Bronchial epithelial cell (primary cell): ENCODE measurements at regions not wholly inside any gene's neighbourhood (a gene's known extent, or its start where the extent isn't known, plus 50 kb on each side); places are given as distances from the start of the nearest gene placed in this dataset.

Experiments
- DNase-seq: peaks from one replicate; pipeline ENCODE4 v3.0.0-alpha.2; 2010; ENCODE audit warnings: low read depth
- FAIRE-seq: peaks from 2 replicates; lab custom pipeline; 2011; peaks lifted over from hg19 to GRCh38; lab: Jason Lieb, UNC
- H3K27me3 ChIP-seq: 2 replicates; pipeline ENCODE4 v1.5.1; 2011; ENCODE audit warnings: low read length; ENCODE audit not compliant: control insufficient read depth, insufficient read depth
- H3K36me3 ChIP-seq: 2 replicates; pipeline ENCODE4 v1.5.1; 2011; ENCODE audit warnings: low read length; ENCODE audit not compliant: control insufficient read depth, insufficient read depth
- H3K4me3 ChIP-seq: 2 replicates; pipeline ENCODE4 v1.5.1; 2011; ENCODE audit warnings: mild to moderate bottlenecking, low read depth, low read length, control low read depth
- TF ChIP-seq, protein P1 (sequence below): IDR thresholded peaks from 2 replicates; pipeline ENCODE4 v1.5.1; 2011; ENCODE audit warnings: mild to moderate bottlenecking, moderate library complexity, low read length, control low read depth, inconsistent platforms; ENCODE audit not compliant: insufficient read depth, severe bottlenecking

DNA sequence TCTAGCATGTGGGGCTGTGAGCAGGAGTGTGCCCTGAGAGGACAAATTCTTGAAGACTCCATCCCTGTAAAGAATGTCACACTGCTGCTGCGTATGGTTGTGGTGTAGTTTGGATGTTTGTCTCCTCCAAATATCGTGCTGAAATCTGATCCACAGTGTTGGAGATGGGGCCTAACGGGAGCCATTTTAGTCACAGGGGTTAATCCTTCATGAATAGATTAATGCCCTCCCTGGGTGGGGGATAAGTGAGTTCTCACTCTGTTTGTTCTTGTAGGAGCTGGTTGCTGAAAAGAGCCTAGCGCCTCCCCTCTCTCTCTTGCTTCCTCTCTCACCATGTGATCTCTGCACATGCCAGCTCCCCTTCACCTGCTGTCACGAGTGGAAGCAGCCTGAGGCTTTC, 94.5 kb upstream of the VASH1 start:
- Histone ChIP-seq H3K27me3 (no peaks in the 10 kb centered on the region), H3K4me3 (no peak overlapping the region), H3K36me3 (no peaks in the 10 kb centered on the region)
- peak; percentile 77 for FAIRE-seq
- TF ChIP-seq, protein P1, sequence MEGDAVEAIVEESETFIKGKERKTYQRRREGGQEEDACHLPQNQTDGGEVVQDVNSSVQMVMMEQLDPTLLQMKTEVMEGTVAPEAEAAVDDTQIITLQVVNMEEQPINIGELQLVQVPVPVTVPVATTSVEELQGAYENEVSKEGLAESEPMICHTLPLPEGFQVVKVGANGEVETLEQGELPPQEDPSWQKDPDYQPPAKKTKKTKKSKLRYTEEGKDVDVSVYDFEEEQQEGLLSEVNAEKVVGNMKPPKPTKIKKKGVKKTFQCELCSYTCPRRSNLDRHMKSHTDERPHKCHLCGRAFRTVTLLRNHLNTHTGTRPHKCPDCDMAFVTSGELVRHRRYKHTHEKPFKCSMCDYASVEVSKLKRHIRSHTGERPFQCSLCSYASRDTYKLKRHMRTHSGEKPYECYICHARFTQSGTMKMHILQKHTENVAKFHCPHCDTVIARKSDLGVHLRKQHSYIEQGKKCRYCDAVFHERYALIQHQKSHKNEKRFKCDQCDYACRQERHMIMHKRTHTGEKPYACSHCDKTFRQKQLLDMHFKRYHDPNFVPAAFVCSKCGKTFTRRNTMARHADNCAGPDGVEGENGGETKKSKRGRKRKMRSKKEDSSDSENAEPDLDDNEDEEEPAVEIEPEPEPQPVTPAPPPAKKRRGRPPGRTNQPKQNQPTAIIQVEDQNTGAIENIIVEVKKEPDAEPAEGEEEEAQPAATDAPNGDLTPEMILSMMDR = no peak
- DNase-seq = no peak

DNA sequence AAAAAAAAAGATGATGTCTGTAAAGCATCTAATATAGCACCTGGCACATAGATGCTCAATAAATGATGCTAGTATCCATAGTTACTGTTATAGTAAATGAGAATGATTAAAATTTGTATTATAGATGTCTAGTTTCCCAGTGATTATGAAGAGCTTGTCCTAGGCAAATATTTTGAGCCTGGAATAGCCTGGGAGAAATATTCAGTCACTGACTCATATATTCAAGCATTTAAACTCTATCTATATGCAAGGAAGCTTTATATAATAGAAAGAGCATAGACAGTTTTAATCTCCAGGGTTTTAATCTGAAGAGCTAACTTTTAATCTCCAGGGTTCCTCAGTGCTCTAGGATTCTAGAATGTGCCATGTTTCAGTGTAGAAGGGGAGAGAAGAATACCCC, 91.5 kb upstream of the VASH1 start:
- no peaks in the 10 kb centered on the region for H3K36me3 ChIP-seq
- FAIRE-seq (no peak), DNase-seq (peak; percentile 31)
- TF ChIP-seq, protein P1 = no peak
- H3K27me3 ChIP-seq = no peaks in the 10 kb centered on the region
- H3K4me3 ChIP-seq = no peak overlapping the region

DNA sequence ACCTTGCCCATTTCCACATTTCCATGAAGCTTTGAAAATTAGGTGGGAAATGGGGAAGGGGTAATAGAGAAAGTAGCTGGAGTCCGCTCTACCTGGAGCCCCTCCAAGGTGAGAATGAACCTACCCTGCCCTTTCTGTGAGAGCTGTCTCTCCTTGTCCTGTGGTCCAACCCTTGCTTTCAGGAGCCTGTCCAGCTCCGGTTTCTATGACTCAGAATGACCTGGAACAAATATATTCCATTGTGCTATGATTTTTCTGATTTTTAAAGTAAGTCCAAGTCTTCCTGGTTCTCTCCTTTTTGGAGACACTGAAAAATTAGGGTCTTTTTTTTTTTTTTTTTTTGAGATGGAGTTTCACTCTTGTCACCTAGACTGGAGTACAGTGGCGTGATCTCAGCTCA, 89.1 kb upstream of the VASH1 start:
- DNase-seq = peak; percentile 50
- no peaks in the 10 kb centered on the region for H3K27me3 ChIP-seq
- TF ChIP-seq, protein P1 = no peak
- no peaks in the 10 kb centered on the region for H3K36me3 ChIP-seq
- H3K4me3 ChIP-seq = no peak overlapping the region
- no peak for FAIRE-seq

DNA sequence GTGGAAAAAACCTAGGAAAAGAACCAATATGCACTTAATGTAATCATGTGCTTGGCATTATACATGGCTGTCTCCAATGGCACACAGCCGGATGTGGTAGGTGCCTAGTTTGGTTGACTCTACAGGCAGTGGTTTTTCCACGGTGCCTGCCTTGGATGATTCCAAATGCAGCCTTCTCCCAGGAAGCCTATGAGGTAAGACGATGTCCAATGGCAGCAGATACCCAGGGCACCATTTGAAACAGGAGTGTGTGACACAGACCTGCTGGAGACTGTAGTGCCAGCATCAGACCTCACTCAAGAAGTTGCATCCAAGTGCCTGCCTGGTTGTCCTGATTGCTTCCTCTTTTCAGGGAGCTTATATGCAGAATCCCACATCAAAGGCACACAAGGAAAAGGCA, 88.0 kb upstream of the VASH1 start:
- no peaks in the 10 kb centered on the region for H3K27me3 ChIP-seq
- DNase-seq (no peak), FAIRE-seq (no peak)
- no peak overlapping the region for H3K4me3 ChIP-seq
- H3K36me3 ChIP-seq = no peaks in the 10 kb centered on the region
- TF ChIP-seq, protein P1 = no peak

DNA sequence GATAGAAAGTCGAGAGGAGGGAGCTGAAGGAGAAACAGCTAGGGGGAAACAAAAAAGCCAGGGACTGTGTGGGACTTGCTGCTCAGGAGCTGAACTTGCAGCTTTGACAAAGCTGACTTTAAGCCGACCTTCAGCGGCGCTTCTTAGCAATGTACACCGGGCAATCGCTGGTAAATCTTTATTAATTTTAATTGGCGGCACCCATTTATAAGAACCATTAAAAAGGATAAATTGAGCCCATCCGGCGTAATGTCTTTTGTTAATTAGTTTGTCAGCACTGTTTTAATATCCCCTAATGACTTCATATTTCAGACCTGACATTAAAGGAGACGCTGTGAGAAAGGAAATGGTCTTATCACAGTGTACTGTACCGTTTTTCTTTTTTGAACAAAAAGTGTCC, 86.2 kb upstream of the VASH1 start:
- Histone ChIP-seq H3K27me3 (no peaks in the 10 kb centered on the region), H3K36me3 (no peaks in the 10 kb centered on the region), H3K4me3 (no peak overlapping the region)
- FAIRE-seq (no peak), DNase-seq (no peak)
- TF ChIP-seq, protein P1 = no peak

DNA sequence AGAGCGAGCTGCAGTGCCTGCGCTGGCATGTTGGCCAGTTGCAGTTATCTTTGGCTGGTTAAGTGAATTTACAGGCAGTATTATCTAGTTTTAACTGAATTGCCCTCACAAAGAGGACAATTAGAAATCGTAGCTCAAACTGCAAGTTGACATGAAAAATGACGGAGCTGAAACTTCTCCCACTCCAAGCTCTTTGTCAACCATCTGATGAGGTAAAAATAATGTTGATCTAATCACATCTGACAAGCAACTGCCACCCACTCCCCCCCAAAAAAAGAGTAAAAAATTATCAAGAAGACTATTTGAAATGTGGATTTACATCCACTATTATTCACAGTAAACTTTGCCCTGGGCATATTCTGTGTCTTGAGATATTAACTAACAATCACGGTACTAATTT, 84.7 kb upstream of the VASH1 start:
- DNase-seq (no peak), FAIRE-seq (no peak)
- H3K4me3 ChIP-seq = no peak overlapping the region
- no peaks in the 10 kb centered on the region for H3K36me3 ChIP-seq
- no peaks in the 10 kb centered on the region for H3K27me3 ChIP-seq
- TF ChIP-seq, protein P1 = no peak
